8988T (cell line): ENCODE measurements at regions not wholly inside any gene's neighbourhood (a gene's known extent, or its start where the extent isn't known, plus 50 kb on each side); places are given as distances from the start of the nearest gene placed in this dataset.
"Not testable (repeated sequence)": the region's sequence is repeated elsewhere in the genome, so short reads cannot be mapped to it uniquely, and the experiment has no call there.

ENCODE experiments used
- DNase-seq: peaks from one replicate; pipeline ENCODE4 v3.0.0; 2011

DNA sequence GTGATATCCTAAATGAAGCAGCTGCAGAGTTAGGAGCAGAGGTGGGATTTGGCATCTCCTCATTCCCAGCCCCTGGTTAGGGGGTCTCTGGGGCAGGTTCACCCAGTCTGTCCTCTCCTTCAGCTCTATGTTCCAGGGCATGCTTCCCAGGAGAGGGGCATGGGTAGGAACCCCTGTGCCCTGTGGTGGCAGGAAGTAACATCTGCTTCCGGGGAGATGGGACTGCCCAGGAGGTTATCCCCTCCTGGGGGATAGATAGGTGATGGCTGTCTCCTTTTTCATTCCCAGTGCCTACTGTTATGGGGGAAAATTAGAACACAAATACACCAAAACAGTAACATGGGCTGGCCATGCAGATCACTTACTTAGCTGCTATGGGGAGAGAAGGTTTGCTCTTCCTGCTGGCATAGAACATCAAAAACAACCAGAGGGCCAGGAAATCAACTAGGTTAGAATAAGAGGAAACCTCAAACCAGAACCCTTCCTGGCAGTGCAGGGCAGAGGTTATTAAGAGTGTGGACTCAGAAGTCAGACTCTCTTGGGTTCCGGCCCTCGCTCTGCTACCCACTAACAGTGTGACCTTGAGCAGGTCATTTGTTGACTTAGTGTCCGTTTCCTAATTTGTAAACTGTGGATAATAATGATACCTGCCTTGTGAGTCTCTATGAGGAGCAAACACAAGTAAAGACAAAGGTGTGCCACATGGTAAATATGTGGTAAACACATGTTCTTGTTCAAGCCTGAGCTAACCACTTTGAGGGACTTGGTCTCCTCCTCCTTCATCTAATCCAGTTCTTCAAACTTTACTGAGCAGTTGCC lies 157.8 kb upstream of the JUN start:
- DNase-seq: no peak

- DNase-seq: no peak
Measured at GRCh38 chr1:58942759-58943191, 158.9 kb upstream of the JUN start.

DNA sequence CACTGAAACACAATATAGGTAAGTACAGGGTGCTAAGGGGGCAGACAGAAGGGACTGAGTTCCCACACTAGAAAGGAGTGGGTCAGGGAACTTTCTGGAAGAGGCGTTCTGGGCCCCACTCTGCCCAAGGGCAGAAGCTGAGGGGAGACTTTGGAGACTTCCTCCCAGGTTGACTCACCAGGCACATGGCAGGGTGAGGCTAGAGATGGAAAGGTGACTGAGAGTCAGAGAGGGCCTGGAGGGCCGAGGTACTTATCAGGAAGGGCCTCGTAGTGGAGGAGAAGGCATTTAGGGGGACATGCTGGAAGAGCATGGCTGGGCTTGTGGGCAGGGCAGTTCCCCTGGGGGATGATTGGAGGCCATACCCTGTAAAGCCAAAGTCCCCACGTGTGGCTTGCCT lies 159.9 kb upstream of the JUN start:
- no peak for DNase-seq

DNA sequence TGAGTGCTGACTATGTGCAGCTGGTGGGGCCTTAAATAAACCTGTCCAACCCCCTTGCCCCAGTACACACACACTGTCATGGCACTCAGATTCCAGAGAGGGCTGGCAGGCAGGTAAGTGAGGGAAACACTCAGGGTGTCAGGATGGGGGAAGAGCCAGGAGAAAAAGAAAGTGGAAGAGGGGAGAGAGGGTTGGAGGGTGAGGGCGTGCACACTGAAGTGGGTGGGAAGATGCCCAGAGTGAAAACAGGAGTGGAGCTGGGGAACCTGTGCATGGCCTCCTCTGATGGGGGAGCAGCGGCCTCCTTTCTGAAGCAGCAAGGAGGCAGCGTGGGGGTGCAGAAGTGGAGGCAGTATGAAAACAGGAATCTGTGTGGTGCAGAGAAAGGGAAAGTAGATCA lies 160.6 kb upstream of the JUN start:
- DNase-seq: no peak

- no peak for DNase-seq
Measured at GRCh38 chr1:58946390-58946789, 162.5 kb upstream of the JUN start.

DNA sequence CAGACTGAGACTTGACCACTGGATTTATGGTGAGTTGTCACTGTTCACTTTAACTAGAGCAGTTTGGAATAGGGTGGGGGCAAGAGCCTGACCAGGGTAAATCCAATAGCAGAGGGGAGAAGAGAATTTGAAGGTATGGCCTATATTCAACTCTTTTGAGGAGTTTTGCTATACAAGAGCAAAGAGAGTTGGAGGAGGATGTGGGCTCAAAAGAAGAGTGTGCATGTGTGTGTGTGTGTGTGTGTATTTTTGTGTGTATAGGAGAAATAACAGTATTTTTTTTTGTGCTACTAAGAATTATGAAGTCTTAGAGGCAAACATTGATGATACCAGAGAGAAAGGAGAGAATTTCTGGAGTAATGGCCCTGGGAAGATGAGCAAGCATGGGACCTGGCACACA lies 164.8 kb upstream of the JUN start:
- no peak for DNase-seq

GRCh38 chr1:58949551-58950220 lies 165.8 kb upstream of the JUN start:
- DNase-seq: no peak

GRCh38 chr1:58950897-58951296 lies 167.1 kb upstream of the JUN start:
- no peak for DNase-seq

DNA sequence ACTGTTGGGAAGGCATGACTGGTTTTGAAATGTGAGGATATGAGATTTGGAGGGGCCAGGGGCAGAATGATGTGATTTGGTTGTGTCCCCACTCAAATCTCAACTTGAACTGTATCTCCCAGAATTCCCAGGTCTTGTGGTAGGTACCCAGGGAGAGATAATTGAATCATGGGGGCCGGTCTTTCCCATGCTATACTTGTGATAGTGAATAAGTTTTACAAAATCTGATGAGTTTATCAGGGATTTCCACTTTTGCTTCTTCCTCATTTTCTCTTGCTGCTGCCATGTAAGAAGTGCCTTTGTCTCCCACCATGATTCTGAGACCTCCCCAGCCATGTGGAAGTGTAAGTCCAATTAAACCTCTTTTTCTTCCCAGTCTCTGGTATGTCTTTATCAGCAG lies 170.1 kb upstream of the JUN start:
- not testable (repeated sequence) for DNase-seq

GRCh38 chr1:58963287-58963686 lies 179.4 kb upstream of the JUN start:
- not testable (repeated sequence) for DNase-seq

DNA sequence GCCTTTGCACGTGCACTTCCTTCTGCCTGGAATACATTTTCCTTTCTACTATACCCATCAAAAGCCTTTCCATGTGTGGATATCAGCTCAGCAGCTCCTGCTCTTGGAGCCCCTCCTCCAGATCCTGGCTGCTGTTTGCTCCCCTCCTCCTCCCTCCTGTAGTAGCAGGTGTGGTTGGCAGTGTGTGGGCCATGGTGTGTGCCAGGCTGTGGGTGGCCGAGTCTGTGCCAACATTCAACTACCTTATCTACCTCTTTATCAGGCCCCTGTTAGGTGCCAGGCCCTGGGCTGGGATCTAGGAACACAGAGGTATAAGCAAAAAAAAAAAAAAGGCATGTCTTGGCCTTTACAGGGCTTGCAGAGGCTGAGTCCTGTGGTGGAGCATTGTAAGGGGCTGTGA lies 180.6 kb upstream of the JUN start:
- DNase-seq: no peak

DNA sequence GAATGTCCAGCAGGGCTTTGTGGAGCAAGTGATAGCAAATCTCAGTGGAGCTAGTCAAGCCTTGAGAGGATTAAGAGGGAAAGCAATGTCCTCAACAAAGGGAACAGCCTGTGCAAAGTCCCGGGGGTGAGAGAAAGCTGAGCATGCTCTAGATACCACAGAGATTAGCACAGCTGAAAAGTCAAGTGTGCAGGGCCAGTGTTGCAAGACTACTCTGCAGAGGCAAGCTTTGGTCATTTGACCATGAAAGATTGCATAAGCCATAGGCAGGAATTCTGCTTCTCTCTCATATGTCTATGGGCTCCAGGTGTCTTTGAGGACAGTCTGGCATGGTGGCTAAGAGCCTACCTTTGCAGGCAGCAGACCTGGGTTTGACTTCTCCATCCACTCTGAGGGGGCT lies 181.0 kb upstream of the JUN start:
- DNase-seq: no peak

- no peak for DNase-seq
Measured at GRCh38 chr1:58966103-58966916, 182.5 kb upstream of the JUN start.

DNA sequence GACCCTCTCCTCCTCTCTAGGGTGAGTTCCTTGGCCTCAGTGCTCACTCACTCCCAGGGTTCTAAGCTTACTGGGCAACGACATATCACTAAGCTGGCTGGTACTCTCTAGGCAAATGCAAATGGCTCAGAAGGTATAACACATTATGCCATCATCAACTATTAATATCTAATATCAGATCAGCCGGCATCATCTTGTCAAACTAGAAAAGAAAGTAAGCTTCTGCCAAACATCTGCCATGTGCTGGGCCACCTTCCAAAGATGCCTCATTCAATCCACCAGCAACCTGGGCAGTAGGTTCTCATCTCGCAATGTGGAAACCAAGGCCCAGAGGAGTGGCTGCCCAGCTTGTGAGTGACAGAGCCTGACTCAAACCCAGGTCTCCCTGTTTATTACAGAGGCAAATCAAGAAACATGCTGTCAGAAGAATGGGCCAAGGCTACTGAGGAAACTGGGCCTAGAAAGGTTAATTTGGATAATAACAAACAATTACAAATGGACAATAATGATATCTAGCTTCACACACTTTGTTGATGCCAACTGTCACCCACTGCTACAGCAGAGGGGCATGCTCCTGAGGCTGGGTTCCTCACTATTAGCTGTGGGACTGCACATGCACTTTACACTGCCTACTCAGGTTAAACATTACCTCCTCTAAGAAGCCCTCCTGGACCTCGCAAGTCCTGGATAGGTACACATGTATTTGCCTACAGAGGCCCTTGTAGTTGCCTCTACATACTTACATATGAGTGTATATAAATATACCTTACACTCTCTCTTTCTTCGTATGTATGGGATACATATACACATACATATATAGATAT lies 183.3 kb upstream of the JUN start:
- DNase-seq: no peak

DNA sequence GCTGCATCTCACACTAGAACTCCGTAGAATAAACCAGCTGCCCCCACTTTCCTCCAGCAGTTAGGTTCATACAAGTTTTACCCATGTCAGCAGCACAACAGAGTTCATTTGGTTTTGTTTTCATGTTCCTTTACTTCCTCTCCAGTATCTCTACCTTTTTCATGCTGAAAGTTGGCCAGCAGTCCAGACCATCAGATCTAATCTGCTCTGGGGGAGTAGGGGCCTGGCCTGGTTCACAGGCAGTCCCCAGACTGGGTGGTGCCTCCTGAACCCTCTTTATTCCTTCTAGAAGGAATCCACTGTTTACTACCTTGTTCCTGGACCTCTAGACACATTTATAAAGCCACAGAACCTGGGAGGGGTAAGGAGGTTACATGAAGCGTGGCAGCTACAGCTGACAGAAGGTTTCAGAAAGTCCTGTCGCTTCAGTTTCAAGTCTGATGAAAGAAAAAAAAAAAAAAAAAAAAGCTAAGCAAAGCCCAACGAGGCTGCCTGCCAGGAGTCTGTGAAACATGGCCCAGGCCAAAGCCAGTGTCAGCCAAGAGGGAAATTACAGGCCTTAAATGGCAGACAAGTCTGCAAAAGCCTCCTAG lies 184.6 kb upstream of the JUN start:
- DNase-seq: no peak

GRCh38 chr1:58969176-58969575 lies 185.3 kb upstream of the JUN start:
- DNase-seq: not testable (repeated sequence)

- no peak for DNase-seq
Measured at GRCh38 chr1:58971629-58972140, 187.8 kb upstream of the JUN start.

DNA sequence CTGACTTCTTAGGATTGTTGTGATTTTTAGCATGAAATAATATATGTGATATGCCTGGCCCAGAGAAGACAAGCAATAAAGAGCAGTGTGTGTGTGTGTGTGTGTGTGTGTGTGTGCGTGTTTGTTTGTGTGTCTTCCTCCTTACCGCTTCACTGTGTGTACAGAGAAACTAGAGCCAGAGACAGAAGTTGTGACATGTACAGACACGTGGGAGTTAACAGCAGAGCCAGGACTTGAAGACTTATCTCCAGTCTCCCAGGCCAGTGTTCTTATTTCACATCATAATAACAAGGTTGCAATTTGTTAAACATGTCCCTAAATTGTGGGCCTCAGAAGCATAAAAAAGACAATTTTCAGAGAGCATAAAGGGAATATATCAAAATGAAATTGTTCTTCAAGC lies 192.0 kb upstream of the JUN start:
- no peak for DNase-seq

DNA sequence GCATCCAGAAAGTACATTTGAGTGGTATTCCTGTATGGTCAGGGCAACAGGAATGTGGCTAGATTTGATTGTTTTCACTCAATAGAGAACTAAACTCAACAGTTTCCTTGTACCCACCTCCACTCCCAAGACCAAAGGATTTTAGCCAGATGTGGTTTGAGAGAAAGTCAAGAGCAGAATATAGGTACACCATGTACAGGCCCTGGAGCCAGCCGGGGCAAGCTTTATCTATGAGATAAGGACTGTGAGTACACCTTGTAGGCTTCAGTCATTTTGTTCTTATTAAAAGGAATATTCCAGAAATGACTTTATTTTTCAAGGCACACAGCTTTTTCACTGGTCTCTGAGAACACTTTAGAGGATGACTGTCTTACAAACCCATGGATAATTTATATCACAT lies 192.4 kb upstream of the JUN start:
- DNase-seq: no peak

DNA sequence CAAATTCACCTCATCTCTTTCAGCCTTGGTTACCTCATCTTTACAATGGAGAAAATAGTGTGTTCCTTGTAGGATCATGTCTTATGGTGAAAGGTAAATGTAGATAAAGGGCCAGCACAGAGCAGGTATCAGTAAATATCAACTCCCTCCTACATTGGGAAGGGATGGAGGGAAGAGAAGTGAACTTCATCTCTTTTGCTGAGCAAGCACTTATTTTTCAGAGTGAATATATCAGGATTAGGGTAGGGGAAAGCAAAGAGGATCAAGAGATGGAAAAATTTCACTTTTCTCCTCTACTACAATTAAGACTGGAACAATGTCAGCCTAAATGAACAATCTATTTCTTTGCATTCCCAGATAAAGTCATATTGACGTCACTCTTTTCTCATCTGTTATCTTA lies 193.8 kb upstream of the JUN start:
- no peak for DNase-seq

DNA sequence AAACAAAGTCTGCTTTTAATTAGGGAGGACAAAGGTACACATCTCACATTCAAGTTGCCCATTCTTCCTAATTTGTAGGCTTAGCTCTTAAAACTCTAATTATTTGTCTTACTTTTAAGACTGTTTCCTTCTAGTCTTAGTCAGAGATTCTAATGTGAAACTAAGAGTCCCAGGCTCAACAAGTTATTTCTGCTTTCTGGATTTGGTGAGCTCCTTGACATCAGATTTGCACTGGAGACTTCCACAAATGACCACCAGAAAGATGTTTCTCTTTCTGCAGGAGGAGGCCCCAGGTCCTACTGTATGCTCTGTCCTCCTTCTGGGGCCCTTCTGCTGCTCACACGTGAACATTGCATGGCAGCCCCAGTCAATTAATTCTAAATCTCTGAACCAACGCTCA lies 194.2 kb upstream of the JUN start:
- DNase-seq: no peak

- no peak for DNase-seq
Measured at GRCh38 chr1:58979086-58979485, 195.2 kb upstream of the JUN start.
